Fibroblast of mammary gland (primary cell): ENCODE measurements at regions not wholly inside any gene's neighbourhood (a gene's known extent, or its start where the extent isn't known, plus 50 kb on each side); places are given as distances from the start of the nearest gene placed in this dataset.

Experiments
- DNase-seq: peaks from one replicate; pipeline ENCODE4 v3.0.0-alpha.2; 2010; ENCODE audit warnings: low read depth
- H3K4me3 ChIP-seq: 2 replicates; pipeline ENCODE4 v1.5.1; 2011; ENCODE audit warnings: low read depth, mild to moderate bottlenecking, low read length, moderate library complexity; ENCODE audit not compliant: control insufficient read depth
- TF ChIP-seq, protein P1 (sequence below): conservative IDR thresholded peaks from 2 replicates; pipeline ENCODE4 v1.5.1; 2011; ENCODE audit warnings: low read depth, low read length, inconsistent platforms; ENCODE audit not compliant: control insufficient read depth, insufficient read depth

DNA sequence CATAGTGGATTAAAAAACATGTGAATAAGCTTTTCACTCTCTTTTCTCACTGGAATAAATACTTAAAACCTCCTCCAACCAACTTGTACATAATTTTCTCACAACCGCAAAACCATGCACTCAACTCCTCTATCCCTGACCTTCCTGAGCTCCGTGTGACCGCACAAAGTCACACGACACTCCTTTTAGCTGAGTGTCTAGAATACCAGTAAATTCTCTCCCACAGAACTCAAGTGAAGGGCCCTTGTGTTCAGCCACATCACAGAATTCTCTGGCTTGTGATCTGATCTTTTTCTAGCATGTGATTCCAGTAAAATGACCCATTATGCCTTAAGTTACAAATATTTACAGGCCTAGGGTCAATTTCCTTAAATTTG is 91.2 kb upstream of the ARL4C start:
- H3K4me3 ChIP-seq = no peak overlapping the region
- TF ChIP-seq, protein P1, sequence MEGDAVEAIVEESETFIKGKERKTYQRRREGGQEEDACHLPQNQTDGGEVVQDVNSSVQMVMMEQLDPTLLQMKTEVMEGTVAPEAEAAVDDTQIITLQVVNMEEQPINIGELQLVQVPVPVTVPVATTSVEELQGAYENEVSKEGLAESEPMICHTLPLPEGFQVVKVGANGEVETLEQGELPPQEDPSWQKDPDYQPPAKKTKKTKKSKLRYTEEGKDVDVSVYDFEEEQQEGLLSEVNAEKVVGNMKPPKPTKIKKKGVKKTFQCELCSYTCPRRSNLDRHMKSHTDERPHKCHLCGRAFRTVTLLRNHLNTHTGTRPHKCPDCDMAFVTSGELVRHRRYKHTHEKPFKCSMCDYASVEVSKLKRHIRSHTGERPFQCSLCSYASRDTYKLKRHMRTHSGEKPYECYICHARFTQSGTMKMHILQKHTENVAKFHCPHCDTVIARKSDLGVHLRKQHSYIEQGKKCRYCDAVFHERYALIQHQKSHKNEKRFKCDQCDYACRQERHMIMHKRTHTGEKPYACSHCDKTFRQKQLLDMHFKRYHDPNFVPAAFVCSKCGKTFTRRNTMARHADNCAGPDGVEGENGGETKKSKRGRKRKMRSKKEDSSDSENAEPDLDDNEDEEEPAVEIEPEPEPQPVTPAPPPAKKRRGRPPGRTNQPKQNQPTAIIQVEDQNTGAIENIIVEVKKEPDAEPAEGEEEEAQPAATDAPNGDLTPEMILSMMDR = no peak
- no peak for DNase-seq

DNA sequence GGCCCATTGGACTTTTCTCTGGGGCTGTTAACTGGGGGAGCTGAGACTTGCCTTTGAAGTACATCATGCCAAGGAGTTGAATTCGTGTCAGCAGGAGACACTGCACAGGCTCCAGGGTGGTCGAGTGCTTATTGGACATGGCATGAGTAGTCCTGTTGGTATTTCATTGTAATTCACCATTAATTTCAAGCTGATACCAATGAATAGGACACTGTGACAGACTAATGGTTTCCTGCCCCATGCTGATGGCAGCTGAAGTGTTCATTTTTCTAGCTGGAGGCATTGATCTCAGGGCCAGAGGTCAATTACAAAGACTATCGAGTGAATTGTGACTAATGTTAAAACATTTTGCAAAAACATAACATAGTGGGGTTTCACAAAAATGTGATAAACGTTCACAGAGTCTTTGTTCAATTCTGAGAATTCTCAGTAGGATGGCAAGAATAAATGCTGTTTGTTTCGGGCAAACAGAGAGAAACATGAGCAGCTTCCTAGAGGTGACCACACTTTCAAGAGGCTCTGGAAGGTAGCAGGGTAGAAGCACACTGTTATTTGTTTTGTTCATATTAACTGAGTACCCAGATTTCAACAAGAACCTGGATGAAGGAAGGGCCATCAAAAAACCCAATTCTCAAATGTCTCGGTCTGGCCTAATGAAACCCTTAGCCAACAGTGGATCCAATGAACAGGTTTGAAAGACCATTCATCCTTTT is 90.6 kb upstream of the ARL4C start:
- DNase-seq = no peak
- TF ChIP-seq, protein P1 = no peak
- no peak overlapping the region for H3K4me3 ChIP-seq

DNA sequence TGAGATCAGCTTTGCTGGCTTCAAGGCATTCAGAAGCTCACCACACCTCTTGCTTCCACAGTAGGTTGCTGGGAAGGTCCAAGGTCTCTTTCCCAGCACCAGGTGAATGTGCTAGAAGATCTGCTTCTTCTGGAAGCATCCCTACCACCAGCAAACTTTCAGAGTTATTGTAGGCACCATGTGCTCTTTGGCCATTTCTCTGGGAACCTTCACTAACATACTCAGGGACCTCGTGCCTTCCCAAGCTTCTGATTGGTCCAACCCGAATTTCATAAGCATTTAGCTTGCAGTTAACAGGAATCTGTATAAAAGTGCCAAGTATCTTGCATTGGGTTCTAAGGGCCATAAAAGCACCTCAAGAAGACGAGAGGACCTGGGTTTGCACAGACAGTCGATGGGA is 86.5 kb upstream of the ARL4C start:
- TF ChIP-seq, protein P1 = no peak
- no peak for DNase-seq
- H3K4me3 ChIP-seq = no peak overlapping the region

DNA sequence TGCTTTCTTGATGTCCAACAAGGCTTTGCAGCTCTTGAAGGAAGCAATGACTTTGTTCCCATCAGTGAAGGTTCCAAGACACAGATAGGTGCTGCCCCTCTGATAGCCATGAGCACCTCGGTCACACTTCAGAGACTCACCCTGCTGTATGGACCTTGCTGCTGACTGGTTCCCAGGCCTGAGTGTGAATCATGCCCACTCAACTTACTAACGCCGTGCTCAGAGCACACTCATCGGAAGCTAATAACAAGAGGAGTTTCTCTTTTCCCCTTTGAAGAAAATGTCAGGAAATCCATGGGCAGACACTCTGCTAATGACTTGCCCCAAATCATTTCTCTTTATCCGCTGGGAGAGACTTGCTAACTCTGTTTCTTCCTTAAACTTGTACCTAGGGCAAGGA is 83.8 kb upstream of the ARL4C start:
- DNase-seq = no peak
- H3K4me3 ChIP-seq = no peak overlapping the region
- TF ChIP-seq, protein P1 = no peak

DNA sequence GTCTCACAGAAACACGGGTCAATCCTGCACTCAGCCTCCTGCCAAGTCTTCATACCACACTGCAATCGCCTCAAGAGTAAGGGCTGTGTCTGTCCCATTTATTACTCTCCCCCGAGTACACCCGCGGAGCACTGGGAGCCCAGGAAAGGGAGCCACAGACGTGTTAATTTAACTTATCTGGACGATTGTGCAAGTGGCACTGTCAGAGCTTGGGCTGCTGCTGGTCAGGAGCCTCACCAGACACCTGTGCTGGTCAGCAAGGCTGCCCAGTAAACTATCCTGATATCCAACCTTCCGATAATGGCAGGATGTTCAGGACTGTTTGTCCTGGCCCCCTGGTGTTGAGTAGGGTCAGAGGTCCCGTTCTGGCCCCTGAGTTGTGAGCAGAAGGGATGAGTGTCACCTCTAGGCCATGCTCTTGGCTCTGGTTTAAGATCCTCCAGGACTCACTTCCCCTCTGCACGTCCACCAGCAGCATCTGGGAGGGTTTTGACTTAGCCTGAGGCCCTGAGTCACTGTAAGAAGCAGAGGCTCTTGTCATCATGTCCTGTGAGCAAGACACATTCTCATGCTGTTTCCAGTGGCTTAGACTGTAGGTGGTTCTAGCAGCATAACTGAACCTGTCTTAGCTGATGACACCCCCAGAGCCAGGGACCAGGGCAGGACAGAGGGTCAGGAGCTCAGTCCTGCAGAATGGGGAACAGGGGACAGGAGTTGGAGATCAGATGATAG is 82.5 kb upstream of the ARL4C start:
- no peak overlapping the region for H3K4me3 ChIP-seq
- DNase-seq = peak; percentile 23
- TF ChIP-seq, protein P1 = no peak

DNA sequence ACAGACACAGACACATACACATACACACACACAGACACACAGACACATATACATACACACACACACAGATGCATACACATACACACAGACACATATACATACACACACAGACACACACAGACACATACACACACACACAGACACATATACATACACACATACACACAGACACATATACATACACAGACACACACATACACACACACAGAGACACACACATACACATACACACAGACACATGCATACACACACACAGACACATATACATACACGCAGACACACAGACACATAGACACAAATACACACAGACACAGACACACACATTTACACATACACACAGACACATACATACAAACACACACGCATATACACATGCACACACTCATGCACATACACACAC is 81.5 kb upstream of the ARL4C start:
- no peak overlapping the region for H3K4me3 ChIP-seq
- TF ChIP-seq, protein P1 = no peak
- no peak for DNase-seq
